ENCODE measurements at regions not wholly inside any gene's neighbourhood (a gene's known extent, or its start where the extent isn't known, plus 50 kb on each side); places are given as distances from the start of the nearest gene placed in this dataset.

- H2AFZ ChIP-seq (ENCODE audit: low read length): no peak overlapping the region
- TF ChIP-seq SAP30 (IDR thresholded peaks at IDR 0.05; ENCODE audit: insufficient read depth, insufficient replicate concordance, low read length): no peak
- no peak for TF ChIP-seq RXRA (IDR thresholded peaks at IDR 0.05; ENCODE audit: insufficient read depth, low read depth, low read length)
- TF ChIP-seq FOSL1 (IDR thresholded peaks at IDR 0.05; ENCODE audit: insufficient read depth, low read depth, low read length): no peak
- no peak for TF ChIP-seq BACH1 (IDR thresholded peaks at IDR 0.05; ENCODE audit: low read length)
- TF ChIP-seq SIRT6 (IDR thresholded peaks at IDR 0.05; ENCODE audit: low read length): no peak
- TF ChIP-seq SP4 (IDR thresholded peaks at IDR 0.05; ENCODE audit: low read length): no peak
- TF ChIP-seq HDAC2 (IDR thresholded peaks at IDR 0.05; ENCODE audit: borderline replicate concordance in 1 of 2, low read depth in 2 of 2, low read length in 2 of 2): no peak
- no peak for TF ChIP-seq EZH2 (IDR thresholded peaks at IDR 0.05; ENCODE audit: low read depth, low read length, severe bottlenecking)
- H3K9me3 ChIP-seq (ENCODE audit: insufficient read depth in 2 of 2, low read depth in 1 of 2, low read length in 1 of 2): no peaks in the 10 kb centered on the region
- H3K79me2 ChIP-seq (ENCODE audit: control insufficient read depth in 1 of 2, insufficient read depth in 2 of 2, low read length in 2 of 2): no peaks in the 10 kb centered on the region
- no peaks in the 10 kb centered on the region for H3K23me2 ChIP-seq (ENCODE audit: low read depth, low read length)
- no peak overlapping the region for H2BK5ac ChIP-seq (ENCODE audit: low read depth, low read length)
- no peak overlapping the region for H4K5ac ChIP-seq (ENCODE audit: insufficient read length, low read depth, low read length)
- H3K79me1 ChIP-seq (ENCODE audit: low read depth, low read length): no peaks in the 10 kb centered on the region
- no peak overlapping the region for H3K4ac ChIP-seq (replicated peaks; ENCODE audit: insufficient read length, low read depth, low read length)
- no peak overlapping the region for H2BK15ac ChIP-seq (ENCODE audit: low read length)
- no peaks in the 10 kb centered on the region for H4K20me1 ChIP-seq (replicated peaks in 1 of 2; ENCODE audit: control insufficient read depth in 1 of 2, insufficient read depth in 2 of 2, low read length in 2 of 2)
- H3K27me3 ChIP-seq (replicated peaks in 1 of 4; ENCODE audit: control insufficient read depth in 3 of 4, extremely low read depth in 1 of 4, insufficient read depth in 3 of 4, low read length in 3 of 4): no peaks in the 10 kb centered on the region
- no peaks in the 10 kb centered on the region for H3K36me3 ChIP-seq (ENCODE audit: control insufficient read depth in 2 of 4, insufficient read depth in 4 of 4, low read length in 3 of 4)
- ChIA-PET POLR2A (ENCODE audit: partially characterized antibody) (no interaction called here), CTCF (ENCODE audit: partially characterized antibody) (no interaction called here)
- no peak overlapping the region for H2BK120ac ChIP-seq (replicated peaks; ENCODE audit: low read depth, low read length)
- H3K23ac ChIP-seq (ENCODE audit: insufficient read length): no peak overlapping the region
- H4K8ac ChIP-seq (ENCODE audit: extremely low read depth, insufficient read depth, low read length): no peak overlapping the region
- H3K56ac ChIP-seq (replicated peaks; ENCODE audit: insufficient read length, low read depth, low read length): no peak overlapping the region
- H3K4me3 ChIP-seq (ENCODE audit: extremely low read depth in 1 of 4, insufficient read depth in 2 of 4, low read depth in 3 of 4, low read length in 4 of 4): no peak overlapping the region
- no peak overlapping the region for H3K18ac ChIP-seq (ENCODE audit: extremely low read depth, low read length)
- no peak overlapping the region for H3K9ac ChIP-seq (replicated peaks in 1 of 4; ENCODE audit: extremely low read depth in 1 of 4, low read depth in 3 of 4, low read length in 3 of 4)
- 85% methylated on average over 2 of the region's 2 CpGs; no CpG with 5 or more reads in 1 of the 2 experiments for WGBS, 2 experiments (ENCODE audit: extremely low coverage in 1 of 2, insufficient coverage in 1 of 2, insufficient read length in 1 of 2, insufficient replicate concordance in 2 of 2, low coverage in 1 of 2, low lambda C conversion rate in 2 of 2, missing lambda C conversion rate in 1 of 2)
- H4K91ac ChIP-seq (replicated peaks; ENCODE audit: insufficient read length, low read length): no peak overlapping the region
- H2AK5ac ChIP-seq (ENCODE audit: low read depth, low read length): no peak overlapping the region
- FAIRE-seq: peak; percentile 19
- no peak for DNase-seq (ENCODE audit: low read depth in 1 of 2, low spot score in 2 of 2)
- H2BK12ac ChIP-seq (ENCODE audit: low read depth, low read length): no peak overlapping the region
- no peaks in the 10 kb centered on the region for H3K4me1 ChIP-seq (replicated peaks in 1 of 4; ENCODE audit: control insufficient read depth in 3 of 4, insufficient read depth in 4 of 4, low read length in 3 of 4)
- H3K27ac ChIP-seq (ENCODE audit: low read depth, low read length): no peak overlapping the region
- H2BK20ac ChIP-seq (ENCODE audit: low read length): no peak overlapping the region
- no peak overlapping the region for H3K14ac ChIP-seq (ENCODE audit: insufficient read length)
- no peak overlapping the region for H3K4me2 ChIP-seq (ENCODE audit: insufficient read depth in 1 of 2, low read depth in 2 of 2, low read length in 2 of 2)
Measured at GRCh38 chr2:185050804-185051203, 452.5 kb downstream of the ZNF804A start.

All from H1 (cell line).